Fibroblast of the conjunctiva (primary cell): ENCODE measurements at regions not wholly inside any gene's neighbourhood (a gene's known extent, or its start where the extent isn't known, plus 50 kb on each side); places are given as distances from the start of the nearest gene placed in this dataset.

Experiments used
- DNase-seq: peaks from one replicate; pipeline ENCODE4 v3.0.0-alpha.2; 2010; ENCODE audit warnings: low read depth

GRCh38 chr2:123935405-123935804 is 89.7 kb upstream of the CNTNAP5 start:
- DNase-seq, result no peak

GRCh38 chr2:123953846-123954245 is 71.2 kb upstream of the CNTNAP5 start:
- peak; percentile 1 for DNase-seq

- DNase-seq, result no peak
Observed at GRCh38 chr2:123958011-123958410, 67.1 kb upstream of the CNTNAP5 start.

GRCh38 chr2:123961576-123961975 is 63.5 kb upstream of the CNTNAP5 start:
- DNase-seq, result no peak

GRCh38 chr2:123971564-123972318 is 53.3 kb upstream of the CNTNAP5 start:
- no peak for DNase-seq
